ENCODE measurements at regions not wholly inside any gene's neighbourhood (a gene's known extent, or its start where the extent isn't known, plus 50 kb on each side); places are given as distances from the start of the nearest gene placed in this dataset.

- TF ChIP-seq CTCF (conservative IDR thresholded peaks at IDR 0.05; ENCODE audit: low read length), result no peak
- TF ChIP-seq EZH2phosphoT487 (IDR thresholded peaks at IDR 0.05; ENCODE audit: borderline replicate concordance), result no peak
These were observed 393.7 kb downstream of the GPAM start for GRCh38 chr10:111789821-111790220.

All from Loucy (cell line).